AG04450 (cell line): ENCODE measurements at regions not wholly inside any gene's neighbourhood (a gene's known extent, or its start where the extent isn't known, plus 50 kb on each side); places are given as distances from the start of the nearest gene placed in this dataset.

ENCODE experiments used
- CTCF ChIA-PET: fragments of 300-600, 350-600 bp; formaldehyde crosslinking; extraction: SDS; loops from one replicate; lab custom pipeline; 2022; ENCODE audit warnings: antibody characterized with exemption, inconsistent platforms; lab: Charles Lee
- POLR2A ChIA-PET: fragments of 350-600 bp; formaldehyde crosslinking; extraction: SDS; loops from one replicate; lab custom pipeline; 2021; ENCODE audit warnings: antibody characterized with exemption, inconsistent platforms; lab: Yijun Ruan, JAX
- DNase-seq: peaks from one replicate; pipeline ENCODE4 v3.0.0-alpha.2; 2011; ENCODE audit warnings: low read depth, low spot score
- H3K27ac ChIP-seq: one replicate; pipeline ENCODE4 v1.5.1; 2012; ENCODE audit warnings: low read depth, low read length, control low read depth
- H3K27me3 ChIP-seq: one replicate; pipeline ENCODE4 v1.6.0; 2012; ENCODE audit warnings: low read length; ENCODE audit not compliant: control insufficient read depth, insufficient read depth
- H3K4me3 ChIP-seq: 2 replicates; pipeline ENCODE4 v1.5.1; 2011; ENCODE audit warnings: mild to moderate bottlenecking, low read depth, low read length, control low read depth
- H3K9me3 ChIP-seq: 2 replicates; pipeline ENCODE4 v1.5.1; 2012; ENCODE audit warnings: low read length; ENCODE audit not compliant: control insufficient read depth, insufficient read depth
- CTCF ChIP-seq: IDR thresholded peaks from 2 replicates; pipeline ENCODE4 v1.5.1; 2011; ENCODE audit warnings: low read depth, low read length, control low read depth, inconsistent platforms

GRCh38 chr1:82279241-82279640 lies 478.5 kb downstream of the ADGRL2 start:
- ChIA-PET POLR2A (no interaction called here), CTCF (no interaction called here)
- TF ChIP-seq CTCF, result no peak
- no peak for DNase-seq
- no peaks in the 10 kb centered on the region for H3K27me3 ChIP-seq
- H3K27ac ChIP-seq, result no peak overlapping the region
- H3K9me3 ChIP-seq, result no peaks in the 10 kb centered on the region
- no peak overlapping the region for H3K4me3 ChIP-seq

- no peak for DNase-seq
- TF ChIP-seq CTCF, result no peak
- ChIA-PET CTCF (no interaction called here), POLR2A (no interaction called here)
- no peaks in the 10 kb centered on the region for H3K9me3 ChIP-seq
- no peaks in the 10 kb centered on the region for H3K27me3 ChIP-seq
- H3K27ac ChIP-seq, result no peak overlapping the region
- no peak overlapping the region for H3K4me3 ChIP-seq
Measured at GRCh38 chr1:82273816-82274215, 473.1 kb downstream of the ADGRL2 start.

- Histone ChIP-seq H3K4me3 (no peak overlapping the region), H3K27me3 (no peaks in the 10 kb centered on the region), H3K9me3 (no peaks in the 10 kb centered on the region), H3K27ac (no peak overlapping the region)
- POLR2A ChIA-PET, result no interaction called here
- no peak for TF ChIP-seq CTCF
- CTCF ChIA-PET, result no interaction called here
- no peak for DNase-seq
Measured at GRCh38 chr1:82269431-82269830, 468.7 kb downstream of the ADGRL2 start.

- Histone ChIP-seq H3K27ac (no peak overlapping the region), H3K27me3 (no peaks in the 10 kb centered on the region), H3K4me3 (no peak overlapping the region), H3K9me3 (no peaks in the 10 kb centered on the region)
- no peak for DNase-seq
- TF ChIP-seq CTCF, result no peak
- CTCF ChIA-PET, result no interaction called here
- POLR2A ChIA-PET, result no interaction called here
Measured at GRCh38 chr1:82268826-82269225, 468.1 kb downstream of the ADGRL2 start.

- no peak for DNase-seq
- Histone ChIP-seq H3K27me3 (no peaks in the 10 kb centered on the region), H3K27ac (no peak overlapping the region), H3K9me3 (no peaks in the 10 kb centered on the region), H3K4me3 (no peak overlapping the region)
- ChIA-PET POLR2A (no interaction called here), CTCF (no interaction called here)
- no peak for TF ChIP-seq CTCF
Measured at GRCh38 chr1:82266351-82266750, 465.6 kb downstream of the ADGRL2 start.
